ENCODE measurements at regions not wholly inside any gene's neighbourhood (a gene's known extent, or its start where the extent isn't known, plus 50 kb on each side); places are given as distances from the start of the nearest gene placed in this dataset.

- TF ChIP-seq REST (IDR thresholded peaks at IDR 0.05; ENCODE audit: unreplicated experiment) (no peak), CREB1 (CRISPR knock-in tag; IDR thresholded peaks at IDR 0.05; ENCODE audit: low read depth) (no peak), ZNF331 (CRISPR knock-in tag; IDR thresholded peaks at IDR 0.05; ENCODE audit: low read depth) (no peak), CTCF (conservative IDR thresholded peaks at IDR 0.05; ENCODE audit: low read depth in 2 of 2) (no peak), ZNF114 (CRISPR knock-in tag; IDR thresholded peaks at IDR 0.05) (no peak), POLR2AphosphoS5 (IDR thresholded peaks at IDR 0.05; ENCODE audit: low read depth) (no peak), STAT1 (IDR thresholded peaks at IDR 0.05; ENCODE audit: unreplicated experiment) (no peak), NANOG (IDR thresholded peaks at IDR 0.05; ENCODE audit: borderline replicate concordance) (no peak), EZH2 (IDR thresholded peaks at IDR 0.05; ENCODE audit: low read depth, unreplicated experiment) (no peak)
These were observed 268.3 kb upstream of the IGFBP3 start (continued) for GRCh38 chr7:46189255-46189790.

DNA sequence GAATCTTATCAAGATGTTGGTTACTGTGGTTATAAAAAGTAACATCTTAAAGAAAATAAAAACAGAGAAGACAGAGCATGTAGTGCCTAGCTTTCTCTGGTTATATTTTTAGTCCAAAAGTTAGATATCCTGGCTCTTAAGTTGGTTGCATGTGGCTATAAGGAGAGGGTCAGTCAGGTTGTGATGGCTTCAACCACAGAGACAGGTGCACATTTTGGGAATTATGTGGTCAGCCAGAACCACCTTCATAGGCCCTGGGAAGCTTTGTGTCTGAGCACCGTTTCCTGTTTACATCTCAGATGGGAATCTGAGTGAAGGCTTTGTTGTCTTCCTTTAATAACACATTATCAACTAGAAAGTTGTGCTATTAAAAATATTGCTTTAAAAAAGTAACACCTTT lies 265.1 kb upstream of the IGFBP3 start:
- no peak overlapping the region for H2AFZ ChIP-seq
- no peak overlapping the region for H3K27ac ChIP-seq (ENCODE audit: low read depth)
- no peak overlapping the region for H3K4me3 ChIP-seq
- H3K79me2 ChIP-seq (replicated peaks; ENCODE audit: insufficient read depth) = no peaks in the 10 kb centered on the region
- H4K20me1 ChIP-seq (replicated peaks; ENCODE audit: insufficient read depth) = no peaks in the 10 kb centered on the region
- Mint-ChIP-seq H3K36me3 (ENCODE audit: low read depth) (peaks cover 3% of the 10 kb centered on the region; the same call in 1 of the 3 replicates), H3K9me3 (peaks cover 7% of the 10 kb centered on the region), H3K4me3 (no peak overlapping the region), H3K27me3 (ENCODE audit: insufficient read depth, low read depth, poor library complexity) (peaks cover 2% of the 10 kb centered on the region), H3K27ac (no peak overlapping the region), H3K4me1 (peaks cover 4% of the 10 kb centered on the region; the same call in 2 of the 3 replicates)
- DNase-seq (ENCODE audit: low spot score) = no peak
- H3K27me3 ChIP-seq (ENCODE audit: insufficient read depth) = no peaks in the 10 kb centered on the region
- no peak for ATAC-seq
- H3K4me1 ChIP-seq (ENCODE audit: insufficient read depth) = no peaks in the 10 kb centered on the region
- H3K9me2 ChIP-seq (ENCODE audit: insufficient read depth) = peaks cover 5% of the 10 kb centered on the region; the same call in 1 of the 2 replicates
- no peak overlapping the region for H3K4me2 ChIP-seq
- no peaks in the 10 kb centered on the region for H3K36me3 ChIP-seq (ENCODE audit: insufficient read depth)
- H3F3A ChIP-seq (replicated peaks; ENCODE audit: low read depth) = no peaks in the 10 kb centered on the region
- no peak for TF ChIP-seq JUNB (IDR thresholded peaks at IDR 0.05; ENCODE audit: unreplicated experiment)
- no peak for TF ChIP-seq REST (IDR thresholded peaks at IDR 0.05; ENCODE audit: unreplicated experiment)
- no peak for TF ChIP-seq NANOG (IDR thresholded peaks at IDR 0.05; ENCODE audit: borderline replicate concordance)
- TF ChIP-seq EZH2phosphoT487 (IDR thresholded peaks at IDR 0.05; ENCODE audit: unreplicated experiment) = no peak
